K562 (cell line): ENCODE measurements at regions not wholly inside any gene's neighbourhood (a gene's known extent, or its start where the extent isn't known, plus 50 kb on each side); places are given as distances from the start of the nearest gene placed in this dataset.

Experiments used
- ATAC-seq: fragments of 200-7000 bp; cut with Tn5 transposase; 3 replicates; pipeline ENCODE4 v1.9.1; 2020; ENCODE audit warnings: moderate library complexity
- BruUV-seq: library from RNA; stranded (reverse); fragments of 400-500 nt; replicated peaks from 2 replicates; lab custom pipeline; 2021; lab: Mats Ljungman, UMichigan
- CTCF ChIA-PET: fragments of 300-600 bp; formaldehyde crosslinking; extraction: SDS; loops from one replicate; lab custom pipeline; 2021; ENCODE audit warnings: low intra/inter-chr PET ratio; lab: Yijun Ruan, JAX
- POLR2A ChIA-PET: fragments of 300-600, 350-650 bp; sonication (Branson Sonifier 250); formaldehyde crosslinking; extraction: SDS; loops from one replicate; lab custom pipeline; 2021; ENCODE audit warnings: antibody characterized with exemption, inconsistent platforms; lab: Yijun Ruan, JAX
- DNase-seq, 4 experiments: peaks; one replicate each; pipeline versions ENCODE4 v3.0.0 to v3.0.0-alpha.2; 2011 to 2018; ENCODE audit warnings: low spot score in 3 of 4, mixed read lengths in 3 of 4; ENCODE audit errors: extremely low read depth in 1 of 4
- FAIRE-seq: peaks from 2 replicates; lab custom pipeline; 2011; peaks lifted over from hg19 to GRCh38; lab: Jason Lieb, UNC
- H2AFZ ChIP-seq: 2 replicates; pipeline ENCODE4 v1.6.0; 2011; ENCODE audit warnings: low read depth, low read length, control low read depth, inconsistent platforms
- H3K27ac ChIP-seq: fragments of 200-600 bp; 3 replicates; pipeline ENCODE4 v1.8.0; 2011; ENCODE audit warnings: low read depth, mild to moderate bottlenecking, control low read depth, inconsistent platforms, low read length, moderate library complexity, mixed read lengths; ENCODE audit errors: extremely low read depth
- H3K27me3 ChIP-seq, 2 experiments: fragments of 300-600 bp in 1 of 2; 2 replicates in 1 of 2; 3 replicates in 1 of 2; pipeline versions ENCODE4 v1.6.0 to v1.8.0; 2011; ENCODE audit warnings: inconsistent platforms in 2 of 2, low read length in 2 of 2, mild to moderate bottlenecking in 1 of 2, mixed read lengths in 1 of 2, moderate library complexity in 1 of 2; ENCODE audit not compliant: control insufficient read depth in 2 of 2, insufficient read depth in 2 of 2
- H3K36me3 ChIP-seq: fragments of 300-600 bp; 3 replicates; pipeline ENCODE4 v1.8.0; 2011; ENCODE audit warnings: mild to moderate bottlenecking, low read length, inconsistent platforms; ENCODE audit not compliant: control insufficient read depth, insufficient read depth
- H3K4me1 ChIP-seq, 2 experiments: fragments of 200-600 bp in 1 of 2; replicated peaks in 1 of 2; 2 replicates in 1 of 2; 3 replicates in 1 of 2; pipeline versions ENCODE4 v1.5.1 to v1.8.0; 2011; ENCODE audit warnings: inconsistent platforms in 2 of 2, low read length in 2 of 2, mild to moderate bottlenecking in 1 of 2, mixed read lengths in 1 of 2, moderate library complexity in 1 of 2; ENCODE audit not compliant: control insufficient read depth in 2 of 2, insufficient read depth in 2 of 2
- H3K4me2 ChIP-seq: 2 replicates; pipeline ENCODE4 v1.6.1; 2011; ENCODE audit warnings: low read length, control low read depth, inconsistent platforms, mixed read lengths; ENCODE audit not compliant: insufficient read depth
- H3K4me3 ChIP-seq: fragments of 200-600 bp; sonication (generic), shearing (Covaris generic); 2 replicates; pipeline ENCODE4 v1.5.1; 2016; ENCODE audit warnings: control low read depth, inconsistent platforms
- H3K79me2 ChIP-seq: fragments of 200-600 bp; 3 replicates; pipeline ENCODE4 v1.8.0; 2011; ENCODE audit warnings: low read length, inconsistent platforms; ENCODE audit not compliant: control insufficient read depth, insufficient read depth
- H3K9ac ChIP-seq, 2 experiments: 2 replicates each; pipeline versions ENCODE4 v1.6.0 to v1.6.1; 2011; ENCODE audit warnings: low read depth in 2 of 2, low read length in 2 of 2, control low read depth in 1 of 2, inconsistent platforms in 1 of 2, mild to moderate bottlenecking in 1 of 2, mixed read lengths in 1 of 2; ENCODE audit not compliant: insufficient read depth in 1 of 2
- H3K9me1 ChIP-seq: one replicate; pipeline ENCODE4 v1.6.0; 2011; ENCODE audit warnings: inconsistent platforms, mild to moderate bottlenecking, low read length, moderate library complexity; ENCODE audit not compliant: control insufficient read depth, insufficient read depth
- H3K9me3 ChIP-seq: replicated peaks from 2 replicates; pipeline ENCODE4 v1.5.1; 2011; ENCODE audit warnings: low read depth, low read length, inconsistent platforms; ENCODE audit not compliant: control insufficient read depth, insufficient read depth
- H4K20me1 ChIP-seq: replicated peaks from 2 replicates; pipeline ENCODE4 v1.6.1; 2011; ENCODE audit warnings: low read length, inconsistent platforms, mixed read lengths; ENCODE audit not compliant: control insufficient read depth, insufficient read depth
- ARID3B ChIP-seq: fragments of 250-450 bp; sonication (Bioruptor Pico); IDR thresholded peaks from 2 replicates; pipeline ENCODE4 v1.4.0; 2020; ENCODE audit warnings: borderline replicate concordance
- BDP1 ChIP-seq: IDR thresholded peaks from 3 replicates; pipeline ENCODE4 v1.6.1; 2011; ENCODE audit not compliant: insufficient read length, insufficient read depth
- CEBPG ChIP-seq, 3 experiments: fragments of 200-800 bp in 1 of 3; sonication (Bioruptor generic) in 1 of 3; sonication (generic) in 1 of 3; formaldehyde crosslinking in 1 of 3; IDR thresholded peaks in 2 of 3; conservative IDR thresholded peaks in 1 of 3; 2 replicates each; pipeline versions ENCODE4 v1.6.1 to v1.8.0; 2016 to 2022; ENCODE audit warnings: missing compliant biosample characterization in 2 of 3, missing genetic modification characterization in 2 of 3, mild to moderate bottlenecking in 1 of 3, missing genetic modification reagents in 1 of 3
- CHD2 ChIP-seq: IDR thresholded peaks from 2 replicates; pipeline ENCODE4 v1.6.1; 2011; ENCODE audit warnings: low read depth, low read length
- ELK1 ChIP-seq: sonication (generic); formaldehyde crosslinking; IDR thresholded peaks from 2 replicates; pipeline ENCODE4 v1.8.1; 2022; ENCODE audit warnings: missing genetic modification reagents
- PHB2 ChIP-seq: fragments of 450-650 bp; IDR thresholded peaks from 2 replicates; pipeline ENCODE4 v1.6.1; 2017; ENCODE audit warnings: low read depth
- RAD21 ChIP-seq, 2 experiments: fragments of 250-450 bp in 1 of 2; fragments of 450-650 bp in 1 of 2; sonication (Bioruptor Pico) in 1 of 2; formaldehyde crosslinking in 1 of 2; IDR thresholded peaks in 1 of 2; conservative IDR thresholded peaks in 1 of 2; 2 replicates each; pipeline versions ENCODE4 v1.4.0 to v1.8.0; 2020 to 2022; ENCODE audit warnings: mild to moderate bottlenecking in 2 of 2, moderate library complexity in 1 of 2
- RBBP5 ChIP-seq: fragments of 200-600 bp; sonication (generic); IDR thresholded peaks from 2 replicates; pipeline ENCODE4 v1.6.1; 2012; ENCODE audit warnings: borderline replicate concordance, mild to moderate bottlenecking, low read length, control low read depth, inconsistent platforms; ENCODE audit not compliant: insufficient read depth, poor library complexity, severe bottlenecking
- RBM34 ChIP-seq: fragments of 200-400 bp; formaldehyde crosslinking; IDR thresholded peaks from 2 replicates; pipeline ENCODE4 v1.6.1; 2018; ENCODE audit warnings: low read length, borderline replicate concordance; ENCODE audit not compliant: insufficient read depth
- RFX7 ChIP-seq: fragments of 250-450 bp; sonication (Bioruptor Pico); IDR thresholded peaks from 2 replicates; pipeline ENCODE4 v1.5.1; 2021; ENCODE audit warnings: mild to moderate bottlenecking
- SREBF1 ChIP-seq: fragments of 150-350 bp; IDR thresholded peaks from 2 replicates; pipeline ENCODE4 v1.6.1; 2014; ENCODE audit warnings: antibody characterized with exemption, low read depth, low read length, borderline replicate concordance
- STAT5A ChIP-seq: IDR thresholded peaks from 2 replicates; pipeline ENCODE4 v1.6.1; 2012; ENCODE audit warnings: low read length, inconsistent platforms, borderline replicate concordance
- STAT5B ChIP-seq: fragments of 250-450 bp; sonication (Bioruptor Pico); IDR thresholded peaks from 2 replicates; pipeline ENCODE4 v1.8.0; 2021; ENCODE audit warnings: mild to moderate bottlenecking, inconsistent platforms
- TRIM24 ChIP-seq, 2 experiments: fragments of 450-650 bp; IDR thresholded peaks; 2 replicates each; pipeline ENCODE4 v1.6.1; 2016
- TRIM28 ChIP-seq: fragments of 450-650 bp; IDR thresholded peaks from 2 replicates; pipeline ENCODE4 v1.6.1; 2017
- ZFX ChIP-seq: sonication (generic); formaldehyde crosslinking; IDR thresholded peaks from 2 replicates; pipeline ENCODE4 v1.8.0; 2022; ENCODE audit warnings: mild to moderate bottlenecking, missing genetic modification reagents, moderate library complexity
- ZNF436 ChIP-seq: fragments of 250-450, 450-650 bp; sonication (Bioruptor Pico); formaldehyde crosslinking; IDR thresholded peaks from 2 replicates; pipeline ENCODE4 v1.7.0; 2020; ENCODE audit warnings: mild to moderate bottlenecking
- ZNF764 ChIP-seq: fragments of 250-450 bp; sonication (Bioruptor Pico); IDR thresholded peaks from 2 replicates; pipeline ENCODE4 v1.4.0; 2020; ENCODE audit warnings: low read depth, mild to moderate bottlenecking, moderate library complexity
- in situ Hi-C: fragments of 300-500 bp; cut with MboI; formaldehyde crosslinking; loops from 4 replicates; pipeline ENCODE4 v1.15.0; 2018; ENCODE audit warnings: inconsistent platforms, mixed read lengths
- intact Hi-C: fragments of 100-400 bp; cut with micrococcal nuclease; formaldehyde crosslinking; loops from 2 replicates; pipeline ENCODE4 v1.14.2; 2022
- TF ChIP-seq, protein P1 (sequence below): conservative IDR thresholded peaks from 2 replicates; pipeline ENCODE4 v1.6.1; 2011; ENCODE audit warnings: low read depth, mild to moderate bottlenecking, low read length; ENCODE audit not compliant: control insufficient read depth

- intact Hi-C loops, result no loop called here
Measured at GRCh38 chr1:87706203-87706602, 377.5 kb downstream of the LMO4 start.

More at GRCh38 chr1:87706203-87706602, 377.5 kb downstream of the LMO4 start:
- ATAC-seq (no peak), FAIRE-seq (no peak), DNase-seq (no peak)
- no TSS peak for BruUV-seq
- H4K20me1 ChIP-seq, result no peaks in the 10 kb centered on the region
- H3K9me1 ChIP-seq, result no peaks in the 10 kb centered on the region
- no peak overlapping the region for H2AFZ ChIP-seq
- no peaks in the 10 kb centered on the region for H3K9me3 ChIP-seq
- H3K4me2 ChIP-seq, result no peak overlapping the region
- ChIA-PET CTCF (no interaction called here), POLR2A (no interaction called here)
- no peak overlapping the region for H3K27ac ChIP-seq
- no peak overlapping the region for H3K9ac ChIP-seq
- in situ Hi-C loops, result no loop called here
- H3K27me3 ChIP-seq, result no peaks in the 10 kb centered on the region
- H3K4me3 ChIP-seq, result no peak overlapping the region
- H3K79me2 ChIP-seq, result no peaks in the 10 kb centered on the region
- H3K4me1 ChIP-seq, result no peaks in the 10 kb centered on the region
- no peaks in the 10 kb centered on the region for H3K36me3 ChIP-seq
- TF ChIP-seq CEBPG (CRISPR knock-in tag; IDR thresholded peaks at IDR 0.05) (no peak), CEBPG (tag; conservative IDR thresholded peaks at IDR 0.05 in 1 of 2, IDR thresholded peaks at IDR 0.05 in 1 of 2) (no peak), RBM34 (no peak), BDP1 (no peak), STAT5A (no peak), STAT5B (CRISPR knock-in tag) (no peak), ZNF764 (CRISPR knock-in tag) (no peak), ZFX (CRISPR knock-in tag) (no peak), PHB2 (no peak), RAD21 (CRISPR knock-in tag; conservative IDR thresholded peaks at IDR 0.05 in 1 of 2, IDR thresholded peaks at IDR 0.05 in 1 of 2) (no peak), SREBF1 (no peak), CHD2 (no peak), TRIM28 (no peak), RBBP5 (no peak), ARID3B (CRISPR knock-in tag) (no peak), TRIM24 (IDR thresholded peaks at IDR 0.05) (no peak), RFX7 (CRISPR knock-in tag) (no peak), ELK1 (CRISPR knock-in tag) (no peak), ZNF436 (CRISPR knock-in tag) (no peak)
- TF ChIP-seq, protein P1, sequence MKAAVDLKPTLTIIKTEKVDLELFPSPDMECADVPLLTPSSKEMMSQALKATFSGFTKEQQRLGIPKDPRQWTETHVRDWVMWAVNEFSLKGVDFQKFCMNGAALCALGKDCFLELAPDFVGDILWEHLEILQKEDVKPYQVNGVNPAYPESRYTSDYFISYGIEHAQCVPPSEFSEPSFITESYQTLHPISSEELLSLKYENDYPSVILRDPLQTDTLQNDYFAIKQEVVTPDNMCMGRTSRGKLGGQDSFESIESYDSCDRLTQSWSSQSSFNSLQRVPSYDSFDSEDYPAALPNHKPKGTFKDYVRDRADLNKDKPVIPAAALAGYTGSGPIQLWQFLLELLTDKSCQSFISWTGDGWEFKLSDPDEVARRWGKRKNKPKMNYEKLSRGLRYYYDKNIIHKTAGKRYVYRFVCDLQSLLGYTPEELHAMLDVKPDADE, result no peak
